ENCODE measurements at regions not wholly inside any gene's neighbourhood (a gene's known extent, or its start where the extent isn't known, plus 50 kb on each side); places are given as distances from the start of the nearest gene placed in this dataset.

- TF ChIP-seq CTCF (IDR thresholded peaks at IDR 0.05; ENCODE audit: low read depth, low read length, missing input control) = no peak
- TF ChIP-seq EGR1 (IDR thresholded peaks at IDR 0.05; ENCODE audit: low read depth in 2 of 2) = no peak
- no peak for TF ChIP-seq RXRA (IDR thresholded peaks at IDR 0.05)
- no peak for TF ChIP-seq RAD21 (IDR thresholded peaks at IDR 0.05)
- TF ChIP-seq ATF3 (IDR thresholded peaks at IDR 0.05) = no peak
- TF ChIP-seq NR2F2 (IDR thresholded peaks at IDR 0.05) = no peak
- no peak for TF ChIP-seq YY1 (IDR thresholded peaks at IDR 0.05)
- no peak for TF ChIP-seq MAX (IDR thresholded peaks at IDR 0.05)
- TF ChIP-seq SP1 (IDR thresholded peaks at IDR 0.05) = no peak
- no peak for TF ChIP-seq REST (IDR thresholded peaks at IDR 0.05)
- no peak for TF ChIP-seq TAF1 (conservative IDR thresholded peaks at IDR 0.05)
Observed at GRCh38 chr5:125679522-125679921, 743.7 kb upstream of the GRAMD2B start.

All from liver (tissue), 3 donors.